ENCODE measurements at regions not wholly inside any gene's neighbourhood (a gene's known extent, or its start where the extent isn't known, plus 50 kb on each side); places are given as distances from the start of the nearest gene placed in this dataset.
"Not testable (repeated sequence)": the region's sequence is repeated elsewhere in the genome, so short reads cannot be mapped to it uniquely, and the experiment has no call there.

- FAIRE-seq, result no peak
These were observed 749.4 kb downstream of the XPNPEP1 start for GRCh38 chr10:109173937-109174336.

GRCh38 chr10:109173121-109173520 is 750.2 kb downstream of the XPNPEP1 start:
- no peak for FAIRE-seq

GRCh38 chr10:109166935-109167334 is 756.4 kb downstream of the XPNPEP1 start:
- no peak for FAIRE-seq

GRCh38 chr10:109159351-109159750 is 764.0 kb downstream of the XPNPEP1 start:
- no peak for FAIRE-seq

- no peak for FAIRE-seq
These were observed 766.9 kb downstream of the XPNPEP1 start for GRCh38 chr10:109156396-109156795.

- FAIRE-seq, result no peak
These were observed 773.5 kb downstream of the XPNPEP1 start for GRCh38 chr10:109149666-109150350.

GRCh38 chr10:109127363-109127762 is 795.9 kb downstream of the XPNPEP1 start:
- no peak for FAIRE-seq

GRCh38 chr10:109126541-109126940 is 796.8 kb downstream of the XPNPEP1 start:
- FAIRE-seq, result no peak

- FAIRE-seq, result no peak
These were observed 797.3 kb downstream of the XPNPEP1 start for GRCh38 chr10:109126016-109126415.

GRCh38 chr10:109115179-109115578 is 808.1 kb downstream of the XPNPEP1 start:
- FAIRE-seq, result no peak

- no peak for FAIRE-seq
These were observed 808.7 kb downstream of the XPNPEP1 start for GRCh38 chr10:109114579-109114978.

GRCh38 chr10:109106604-109107003 is 816.7 kb downstream of the XPNPEP1 start:
- no peak for FAIRE-seq

- no peak for FAIRE-seq
These were observed 817.6 kb downstream of the XPNPEP1 start for GRCh38 chr10:109105725-109106124.

- FAIRE-seq, result no peak
These were observed 818.5 kb downstream of the XPNPEP1 start for GRCh38 chr10:109104806-109105205.

- FAIRE-seq, result no peak
These were observed 820.0 kb downstream of the XPNPEP1 start for GRCh38 chr10:109103278-109103677.

GRCh38 chr10:109089779-109090178 is 833.5 kb downstream of the XPNPEP1 start:
- no peak for FAIRE-seq

- no peak for FAIRE-seq
These were observed 851.8 kb downstream of the XPNPEP1 start for GRCh38 chr10:109071539-109071938.

- FAIRE-seq, result no peak
These were observed 852.8 kb downstream of the XPNPEP1 start for GRCh38 chr10:109070492-109070891.

- peak; percentile 45 for FAIRE-seq
These were observed 856.3 kb downstream of the XPNPEP1 start for GRCh38 chr10:109067031-109067430.

GRCh38 chr10:109065821-109066220 is 857.5 kb downstream of the XPNPEP1 start:
- FAIRE-seq, result no peak

- no peak for FAIRE-seq
These were observed 860.9 kb downstream of the XPNPEP1 start for GRCh38 chr10:109062371-109062770.

- FAIRE-seq, result no peak
These were observed 868.1 kb downstream of the XPNPEP1 start for GRCh38 chr10:109055243-109055642.

- no peak for FAIRE-seq
These were observed 875.5 kb downstream of the XPNPEP1 start for GRCh38 chr10:109047856-109048255.

- FAIRE-seq, result not testable (repeated sequence)
These were observed 876.9 kb downstream of the XPNPEP1 start for GRCh38 chr10:109046427-109046826.

GRCh38 chr10:109040622-109041021 is 882.7 kb downstream of the XPNPEP1 start:
- no peak for FAIRE-seq

All from islet of Langerhans (tissue), 1 donor.